ENCODE measurements at regions not wholly inside any gene's neighbourhood (a gene's known extent, or its start where the extent isn't known, plus 50 kb on each side); places are given as distances from the start of the nearest gene placed in this dataset.
"Not testable (repeated sequence)": the region's sequence is repeated elsewhere in the genome, so short reads cannot be mapped to it uniquely, and the experiment has no call there.

GRCh38 chr1:83383107-83383506 is 615.8 kb downstream of the TTLL7 start:
- not testable (repeated sequence) for H3K4me3 ChIP-seq; H3K36me3 Mint-ChIP-seq; H3K27me3 Mint-ChIP-seq (ENCODE audit: insufficient read depth, low read depth); H3K79me2 ChIP-seq (ENCODE audit: low read depth); DNase-seq (ENCODE audit: low spot score); H3F3A ChIP-seq (ENCODE audit: low read depth); H3K4me1 ChIP-seq; H3K36me3 ChIP-seq; H3K9me3 ChIP-seq (ENCODE audit: low read depth); H3K4me3 Mint-ChIP-seq; H3K27me3 ChIP-seq; H3K9ac ChIP-seq; H3K27ac ChIP-seq; H3K27ac Mint-ChIP-seq; H4K20me1 ChIP-seq (ENCODE audit: low read depth); H3K4me2 ChIP-seq; H3K4me1 Mint-ChIP-seq; H2AFZ ChIP-seq (replicated peaks)
- peaks cover 10% of the 10 kb centered on the region for H3K9me3 Mint-ChIP-seq

- H3K79me2 ChIP-seq (ENCODE audit: low read depth); H3K9ac ChIP-seq; H3K36me3 ChIP-seq; H3K4me1 ChIP-seq; H3K4me3 ChIP-seq; DNase-seq (ENCODE audit: low spot score); H3K27me3 Mint-ChIP-seq (ENCODE audit: insufficient read depth, low read depth); H3K27me3 ChIP-seq; H3K4me2 ChIP-seq; H3K36me3 Mint-ChIP-seq; H3K27ac Mint-ChIP-seq; H3K27ac ChIP-seq; H3K4me1 Mint-ChIP-seq; H2AFZ ChIP-seq (replicated peaks); H3K9me3 Mint-ChIP-seq; H4K20me1 ChIP-seq (ENCODE audit: low read depth); H3K4me3 Mint-ChIP-seq; H3K9me3 ChIP-seq (ENCODE audit: low read depth); H3F3A ChIP-seq (ENCODE audit: low read depth): not testable (repeated sequence)
Measured at GRCh38 chr1:83373018-83373417, 625.9 kb downstream of the TTLL7 start.

- H3K9me3 Mint-ChIP-seq, H3K36me3 Mint-ChIP-seq: not testable (repeated sequence)
Measured at GRCh38 chr1:83369853-83370252, 629.1 kb downstream of the TTLL7 start.

GRCh38 chr1:83365320-83365719 is 633.6 kb downstream of the TTLL7 start:
- H3K27ac ChIP-seq; H3K79me2 ChIP-seq (ENCODE audit: low read depth); DNase-seq (ENCODE audit: low spot score); H3K9ac ChIP-seq; H3K4me3 Mint-ChIP-seq; H3K9me3 Mint-ChIP-seq; H4K20me1 ChIP-seq (ENCODE audit: low read depth); H2AFZ ChIP-seq (replicated peaks); H3K4me2 ChIP-seq; H3K36me3 Mint-ChIP-seq; H3K4me3 ChIP-seq; H3K27me3 ChIP-seq; H3K9me3 ChIP-seq (ENCODE audit: low read depth); H3K4me1 Mint-ChIP-seq; H3K27ac Mint-ChIP-seq; H3F3A ChIP-seq (ENCODE audit: low read depth); H3K36me3 ChIP-seq; H3K27me3 Mint-ChIP-seq (ENCODE audit: insufficient read depth, low read depth); H3K4me1 ChIP-seq: not testable (repeated sequence)

More at GRCh38 chr1:83369853-83370252, 629.1 kb downstream of the TTLL7 start:
- not testable (repeated sequence) for H3K4me3 ChIP-seq; H4K20me1 ChIP-seq (ENCODE audit: low read depth); H3K27me3 ChIP-seq; H3K79me2 ChIP-seq (ENCODE audit: low read depth); H3K4me1 Mint-ChIP-seq; H3K9ac ChIP-seq; H3K4me1 ChIP-seq; H3K4me2 ChIP-seq; H3F3A ChIP-seq (ENCODE audit: low read depth); DNase-seq (ENCODE audit: low spot score); H3K4me3 Mint-ChIP-seq; H3K27me3 Mint-ChIP-seq (ENCODE audit: insufficient read depth, low read depth); H3K9me3 ChIP-seq (ENCODE audit: low read depth); H3K27ac Mint-ChIP-seq; H2AFZ ChIP-seq (replicated peaks); H3K36me3 ChIP-seq; H3K27ac ChIP-seq

- H4K20me1 ChIP-seq (ENCODE audit: low read depth); H3K4me3 ChIP-seq; H3K36me3 ChIP-seq; H3K4me1 ChIP-seq; H3K4me3 Mint-ChIP-seq; H3K27me3 ChIP-seq; H3K79me2 ChIP-seq (ENCODE audit: low read depth); H3K9me3 Mint-ChIP-seq; H2AFZ ChIP-seq (replicated peaks); H3F3A ChIP-seq (ENCODE audit: low read depth); H3K27me3 Mint-ChIP-seq (ENCODE audit: insufficient read depth, low read depth); H3K36me3 Mint-ChIP-seq; H3K9me3 ChIP-seq (ENCODE audit: low read depth); H3K9ac ChIP-seq; H3K4me1 Mint-ChIP-seq; H3K27ac ChIP-seq; DNase-seq (ENCODE audit: low spot score); H3K27ac Mint-ChIP-seq; H3K4me2 ChIP-seq: not testable (repeated sequence)
Measured at GRCh38 chr1:83345375-83345774, 653.6 kb downstream of the TTLL7 start.

- H3K9ac ChIP-seq; H3K9me3 Mint-ChIP-seq; H3K9me3 ChIP-seq (ENCODE audit: low read depth): not testable (repeated sequence)
Measured at GRCh38 chr1:83343767-83344166, 655.2 kb downstream of the TTLL7 start.

GRCh38 chr1:83342995-83343394 is 655.9 kb downstream of the TTLL7 start:
- not testable (repeated sequence) for H3K4me2 ChIP-seq; H3K9me3 ChIP-seq (ENCODE audit: low read depth); H3K4me3 ChIP-seq; H3K9ac ChIP-seq; H3F3A ChIP-seq (ENCODE audit: low read depth); H3K79me2 ChIP-seq (ENCODE audit: low read depth); H4K20me1 ChIP-seq (ENCODE audit: low read depth); H3K9me3 Mint-ChIP-seq; H3K4me1 Mint-ChIP-seq; H3K27me3 ChIP-seq; H2AFZ ChIP-seq (replicated peaks); H3K27me3 Mint-ChIP-seq (ENCODE audit: insufficient read depth, low read depth); H3K36me3 ChIP-seq; H3K4me3 Mint-ChIP-seq; H3K36me3 Mint-ChIP-seq; H3K27ac Mint-ChIP-seq; DNase-seq (ENCODE audit: low spot score); H3K27ac ChIP-seq; H3K4me1 ChIP-seq

More at GRCh38 chr1:83343767-83344166, 655.2 kb downstream of the TTLL7 start:
- H4K20me1 ChIP-seq (ENCODE audit: low read depth); H3F3A ChIP-seq (ENCODE audit: low read depth); H3K27ac ChIP-seq; H3K36me3 ChIP-seq; H3K27me3 Mint-ChIP-seq (ENCODE audit: insufficient read depth, low read depth); H3K79me2 ChIP-seq (ENCODE audit: low read depth); H3K4me1 ChIP-seq; DNase-seq (ENCODE audit: low spot score); H3K4me3 Mint-ChIP-seq; H3K4me2 ChIP-seq; H3K4me1 Mint-ChIP-seq; H3K27me3 ChIP-seq; H3K27ac Mint-ChIP-seq; H2AFZ ChIP-seq (replicated peaks); H3K4me3 ChIP-seq; H3K36me3 Mint-ChIP-seq: not testable (repeated sequence)
- TF ChIP-seq CTCF (IDR thresholded peaks at IDR 0.05): peak; percentile 15

GRCh38 chr1:83332308-83332707 is 666.6 kb downstream of the TTLL7 start:
- not testable (repeated sequence) for H3K9me3 ChIP-seq (ENCODE audit: low read depth); H3K36me3 Mint-ChIP-seq; H3K27ac Mint-ChIP-seq; H4K20me1 ChIP-seq (ENCODE audit: low read depth); H3K27ac ChIP-seq; H2AFZ ChIP-seq (replicated peaks); H3K4me2 ChIP-seq; H3K79me2 ChIP-seq (ENCODE audit: low read depth); H3K9me3 Mint-ChIP-seq; H3K27me3 Mint-ChIP-seq (ENCODE audit: insufficient read depth, low read depth); H3K36me3 ChIP-seq; H3K27me3 ChIP-seq; DNase-seq (ENCODE audit: low spot score); H3K4me1 Mint-ChIP-seq; H3K4me1 ChIP-seq; H3K4me3 Mint-ChIP-seq; H3K4me3 ChIP-seq; H3F3A ChIP-seq (ENCODE audit: low read depth); H3K9ac ChIP-seq
